Middle frontal gyrus (tissue), 1 donor: ENCODE measurements at regions not wholly inside any gene's neighbourhood (a gene's known extent, or its start where the extent isn't known, plus 50 kb on each side); places are given as distances from the start of the nearest gene placed in this dataset.
A peak's percentile ranks its signal among the peaks of the same experiment; 100 is the strongest.
"Not testable (repeated sequence)": the region's sequence is repeated elsewhere in the genome, so short reads cannot be mapped to it uniquely, and the experiment has no call there.

Source experiments
- DNase-seq: peaks from one replicate; pipeline ENCODE4 v3.0.0-alpha.2; 2015; ENCODE audit warnings: low spot score; ENCODE audit errors: extremely low spot score

DNA sequence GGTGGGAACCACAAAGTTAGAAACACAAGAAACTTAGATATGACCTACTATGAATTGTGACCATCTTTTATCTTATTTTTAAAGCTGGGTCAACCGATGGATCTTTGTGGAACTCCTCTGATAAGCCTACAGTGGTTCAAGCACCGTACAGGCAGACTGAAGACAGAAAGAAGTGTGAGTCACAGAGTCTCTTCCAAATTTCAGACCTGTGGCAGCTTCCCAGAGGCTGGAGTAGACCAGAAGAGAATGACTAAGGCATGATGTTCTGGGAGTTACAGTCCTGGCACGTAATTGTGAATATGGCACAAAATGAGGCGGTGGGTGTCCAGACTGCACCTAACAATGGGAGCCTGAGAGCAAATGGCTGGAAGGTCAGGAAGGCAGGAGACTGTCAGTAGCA lies 70.0 kb downstream of the LMO4 start:
- DNase-seq, result no peak

GRCh38 chr1:87399264-87399663 lies 70.6 kb downstream of the LMO4 start:
- no peak for DNase-seq

- no peak for DNase-seq
Measured at GRCh38 chr1:87399701-87400100, 71.0 kb downstream of the LMO4 start.

GRCh38 chr1:87400813-87401212 lies 72.1 kb downstream of the LMO4 start:
- no peak for DNase-seq

GRCh38 chr1:87402241-87403002 lies 73.7 kb downstream of the LMO4 start:
- DNase-seq, result no peak

DNA sequence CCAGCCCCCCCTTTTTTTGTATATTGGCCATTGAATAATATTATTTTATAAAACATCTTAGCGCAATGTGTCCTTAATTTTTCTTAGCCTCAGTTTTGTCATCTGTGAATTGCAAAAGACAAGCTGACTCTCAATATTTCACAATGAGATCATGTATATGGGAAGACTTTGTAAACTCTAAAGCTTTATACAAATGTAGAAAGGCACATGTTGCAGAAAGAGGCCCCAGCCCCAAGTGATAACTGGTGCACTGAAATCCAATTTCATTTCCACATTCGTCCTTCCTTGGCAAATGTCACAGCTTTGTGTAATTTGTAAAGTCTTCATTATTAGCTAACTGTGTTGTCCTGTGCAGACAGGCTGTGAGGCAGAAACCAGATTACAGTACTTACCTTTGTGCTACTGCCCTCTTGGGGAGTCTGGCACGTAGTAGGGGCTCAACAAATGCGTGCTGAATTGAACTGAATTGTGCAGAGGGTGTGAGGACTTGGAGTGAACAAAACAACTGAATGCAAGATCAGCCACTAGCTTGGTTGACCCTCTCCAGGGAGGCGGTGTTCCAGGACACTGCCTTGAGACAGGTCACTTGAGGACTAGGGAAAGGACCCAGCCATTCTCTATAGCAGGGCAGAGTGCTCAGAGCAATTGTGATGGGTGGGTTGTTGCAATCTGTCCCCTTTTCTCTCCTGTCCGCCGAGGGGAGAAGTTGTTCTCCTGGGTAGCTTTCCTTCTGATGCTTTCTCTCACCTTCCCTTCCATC lies 74.6 kb downstream of the LMO4 start:
- DNase-seq, result no peak

- no peak for DNase-seq
Measured at GRCh38 chr1:87404296-87404695, 75.6 kb downstream of the LMO4 start.

DNA sequence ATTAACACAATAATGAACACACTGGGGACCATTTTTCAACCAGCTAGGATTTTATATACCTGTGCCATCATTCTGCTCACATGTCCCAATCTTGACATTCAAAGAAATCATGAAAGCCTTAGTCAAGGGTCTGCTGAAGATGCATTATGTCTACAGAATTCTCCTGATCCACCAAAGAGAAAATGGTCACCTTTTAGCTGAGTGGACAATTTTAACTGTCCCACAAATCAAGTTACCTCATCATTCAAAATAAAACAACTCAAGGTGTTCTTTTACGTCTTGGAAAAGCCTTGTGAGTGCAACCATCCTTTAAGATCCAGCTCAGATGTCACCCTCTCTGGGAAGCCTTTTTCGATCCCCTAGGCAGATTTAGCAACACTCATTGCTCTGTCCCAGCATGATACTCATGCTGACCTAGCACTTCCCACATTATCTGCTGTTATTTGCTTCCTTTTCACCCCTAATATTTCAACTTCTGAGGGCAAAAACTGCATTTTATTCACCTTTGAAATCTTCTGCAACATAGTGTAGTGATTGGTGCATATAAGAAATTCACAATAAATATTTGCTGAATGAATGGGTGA lies 80.1 kb downstream of the LMO4 start:
- no peak for DNase-seq

GRCh38 chr1:87410776-87411480 lies 82.2 kb downstream of the LMO4 start:
- DNase-seq, result peak; percentile 79

- DNase-seq, result not testable (repeated sequence)
Measured at GRCh38 chr1:87413846-87414245, 85.2 kb downstream of the LMO4 start.

DNA sequence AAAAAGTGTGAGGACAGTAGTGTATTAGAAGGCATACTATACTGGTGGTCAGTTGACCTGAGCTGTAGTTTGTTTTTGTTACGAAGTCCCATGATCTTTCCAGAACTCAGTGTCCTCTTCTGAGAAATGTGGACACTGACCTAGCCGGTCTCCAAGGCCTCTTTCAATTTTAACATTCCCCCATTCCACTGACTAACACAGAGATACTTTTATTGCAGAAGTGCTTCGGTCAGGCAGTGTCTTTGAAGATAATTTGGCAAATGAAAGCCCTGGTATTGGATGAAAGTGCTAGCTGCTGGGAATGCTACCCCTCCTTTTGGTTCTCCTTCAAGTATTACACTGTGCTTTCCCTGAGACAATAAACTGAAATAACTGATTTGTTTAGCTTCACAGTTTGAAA lies 89.4 kb downstream of the LMO4 start:
- DNase-seq, result no peak

- DNase-seq, result no peak
Measured at GRCh38 chr1:87421809-87422208, 93.1 kb downstream of the LMO4 start.

DNA sequence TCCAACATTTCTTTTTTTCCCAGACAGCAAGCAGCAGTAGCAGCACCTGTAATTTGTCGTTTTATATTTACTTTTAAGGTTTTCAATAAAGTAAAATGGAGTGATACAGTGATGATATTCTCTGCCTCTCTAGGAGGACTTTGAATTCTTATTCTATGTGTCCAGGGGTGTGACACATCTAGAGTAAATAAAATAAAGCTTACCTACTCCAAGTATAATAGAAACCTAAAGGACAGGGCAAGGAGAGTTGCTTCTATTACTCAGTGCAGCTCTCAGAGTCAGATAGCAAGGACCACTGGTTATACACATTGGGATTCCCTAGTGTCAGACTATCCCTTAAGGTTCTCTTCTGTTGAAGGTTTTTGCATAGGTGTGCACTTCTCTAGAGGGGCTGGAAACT lies 95.9 kb downstream of the LMO4 start:
- DNase-seq, result no peak

DNA sequence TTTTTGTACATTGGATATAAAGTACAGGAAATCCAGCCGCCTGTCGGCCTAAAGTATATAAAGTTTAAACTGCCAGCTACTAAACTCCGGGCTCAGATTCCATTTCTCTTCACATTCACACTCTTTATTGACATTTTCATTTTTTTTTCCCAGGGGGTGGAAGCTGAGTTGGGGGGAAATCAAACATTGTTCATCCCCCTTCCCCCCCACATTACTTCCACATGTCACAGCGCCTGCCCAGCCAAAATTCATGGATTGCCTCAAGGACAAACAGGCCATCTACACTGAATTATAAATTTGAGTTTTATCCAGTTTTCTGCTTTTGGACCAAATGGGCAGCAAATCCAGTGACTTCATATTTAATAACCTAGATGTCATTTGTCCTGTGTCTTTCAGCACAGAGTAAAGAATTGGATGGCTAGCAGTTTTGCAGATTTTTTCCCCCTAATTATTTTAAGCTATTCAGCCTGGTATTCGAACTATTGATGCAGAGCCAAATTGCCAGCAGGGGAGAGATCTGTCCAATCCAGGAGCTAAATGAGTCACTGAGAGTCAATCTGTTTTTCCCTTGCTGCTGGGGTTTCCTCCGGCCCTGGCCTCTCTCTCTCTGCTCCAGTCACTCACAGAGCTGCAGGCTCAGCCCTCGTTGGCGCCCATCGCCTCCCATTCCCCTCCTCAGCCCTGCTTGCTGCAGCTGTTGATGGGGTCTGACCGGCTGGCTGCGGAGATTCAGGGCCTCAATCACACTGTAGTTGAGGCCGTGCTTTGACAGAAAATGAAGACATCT lies 98.0 kb downstream of the LMO4 start:
- DNase-seq, result no peak

- DNase-seq, result no peak
Measured at GRCh38 chr1:87428367-87428766, 99.7 kb downstream of the LMO4 start.

DNA sequence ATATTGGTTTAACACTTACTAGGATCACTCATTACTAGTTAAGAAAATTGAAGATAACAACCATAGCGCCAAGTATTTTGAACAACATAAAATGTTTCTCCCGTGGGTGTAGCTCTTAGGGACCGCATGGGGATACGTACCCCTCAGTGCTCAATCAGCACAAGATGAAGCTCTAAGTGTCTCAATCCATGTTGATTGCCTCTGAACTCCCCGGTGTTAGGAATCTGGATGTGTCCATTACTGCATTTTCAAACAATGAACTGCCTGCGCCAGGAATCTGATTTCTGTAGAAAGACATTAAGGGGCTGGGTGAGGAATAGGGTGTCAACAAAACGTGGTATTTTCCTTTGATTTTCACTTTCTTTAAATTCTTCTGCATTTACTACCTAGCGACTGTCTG lies 100.2 kb downstream of the LMO4 start:
- no peak for DNase-seq

GRCh38 chr1:87432685-87433084 lies 104.0 kb downstream of the LMO4 start:
- no peak for DNase-seq

DNA sequence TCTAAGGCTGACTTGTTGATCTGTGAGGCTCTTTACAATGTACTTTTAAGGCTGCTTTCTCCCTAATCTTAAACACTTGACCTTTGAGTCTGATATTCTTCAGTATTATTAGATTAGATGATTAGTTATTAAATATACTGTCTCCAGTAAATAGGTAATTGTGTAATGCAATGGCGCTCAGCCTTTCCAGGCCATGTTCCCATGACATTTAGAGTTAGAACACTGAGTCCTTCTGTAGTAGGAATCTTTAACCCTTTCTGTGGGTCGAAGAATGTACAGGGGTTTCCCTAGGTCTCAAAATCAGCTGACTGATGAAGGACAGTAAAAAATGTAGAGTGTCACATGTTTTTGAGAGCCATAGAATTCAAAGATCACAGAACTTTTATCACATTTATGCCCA lies 104.4 kb downstream of the LMO4 start:
- DNase-seq, result not testable (repeated sequence)

GRCh38 chr1:87435484-87435883 lies 106.8 kb downstream of the LMO4 start:
- no peak for DNase-seq

- DNase-seq, result not testable (repeated sequence)
Measured at GRCh38 chr1:87436115-87436514, 107.4 kb downstream of the LMO4 start.

DNA sequence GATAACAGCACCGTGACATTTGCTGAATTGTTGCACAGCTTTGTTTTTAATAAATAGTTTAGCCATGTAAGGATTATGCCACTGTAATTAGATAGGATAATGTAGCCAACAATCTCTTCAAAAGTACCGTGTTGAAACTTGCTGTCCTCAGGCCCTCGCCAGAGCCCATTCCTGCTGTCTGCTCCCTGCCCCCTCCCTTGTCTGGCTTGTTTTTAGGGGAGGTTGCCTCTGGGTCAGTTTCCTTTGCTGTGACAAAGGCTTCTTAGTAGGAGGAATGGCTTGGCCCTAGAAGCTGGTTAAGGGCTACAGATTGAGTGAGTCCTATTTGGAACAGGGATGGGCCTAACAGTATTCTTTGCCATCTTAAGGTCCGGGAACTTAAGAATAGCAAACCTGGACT lies 107.9 kb downstream of the LMO4 start:
- no peak for DNase-seq
